Liver (tissue), 8 donors: ENCODE measurements at regions not wholly inside any gene's neighbourhood (a gene's known extent, or its start where the extent isn't known, plus 50 kb on each side); places are given as distances from the start of the nearest gene placed in this dataset.

Source experiments
- DNase-seq: peaks from one replicate; pipeline ENCODE4 v3.0.0-alpha.2; 2017; ENCODE audit warnings: low spot score
- H3K27ac ChIP-seq, 2 donors: one replicate each; pipeline ENCODE4 v1.7.0; 2013; ENCODE audit warnings: inconsistent platforms in 2 of 2, low read length in 2 of 2, control low read depth in 1 of 2, low read depth in 1 of 2, mild to moderate bottlenecking in 1 of 2
- H3K27me3 ChIP-seq, 4 donors: one replicate each; pipeline versions ENCODE4 v1.6.1 to v1.7.0; 2013; ENCODE audit warnings: low read length in 3 of 4, inconsistent platforms in 1 of 4, mild to moderate bottlenecking in 1 of 4, moderate library complexity in 1 of 4; ENCODE audit not compliant: control insufficient read depth in 4 of 4, insufficient read depth in 4 of 4
- H3K36me3 ChIP-seq, 4 donors: one replicate each; pipeline versions ENCODE4 v1.6.1 to v1.7.0; 2013; ENCODE audit warnings: low read length in 3 of 4, mild to moderate bottlenecking in 3 of 4, low read depth in 1 of 4, moderate library complexity in 1 of 4; ENCODE audit not compliant: control insufficient read depth in 4 of 4, insufficient read depth in 3 of 4
- H3K4me1 ChIP-seq, 4 donors: one replicate each; pipeline versions ENCODE4 v1.6.1 to v1.7.0; 2013; ENCODE audit warnings: low read length in 3 of 4, mild to moderate bottlenecking in 3 of 4, moderate library complexity in 1 of 4; ENCODE audit not compliant: control insufficient read depth in 4 of 4, insufficient read depth in 4 of 4
- H3K4me3 ChIP-seq, 3 donors: one replicate each; pipeline versions ENCODE4 v1.6.1 to v1.7.0; 2013; ENCODE audit warnings: low read length in 3 of 3, control low read depth in 1 of 3, low read depth in 1 of 3, mild to moderate bottlenecking in 1 of 3
- H3K9ac ChIP-seq, 2 donors: one replicate each; pipeline ENCODE4 v1.7.0; 2013; ENCODE audit warnings: low read length in 2 of 2, mild to moderate bottlenecking in 2 of 2, moderate library complexity in 2 of 2, control low read depth in 1 of 2, low read depth in 1 of 2
- H3K9me3 ChIP-seq, 4 donors: one replicate each; pipeline versions ENCODE4 v1.6.1 to v1.7.0; 2013; ENCODE audit warnings: low read length in 3 of 4; ENCODE audit not compliant: control insufficient read depth in 4 of 4
- EGR1 ChIP-seq, 2 donors: IDR thresholded peaks; 2 replicates each; pipeline ENCODE4 v1.6.1; 2016 to 2018; ENCODE audit warnings: antibody characterized with exemption in 2 of 2, low read depth in 2 of 2
- FOXA1 ChIP-seq: IDR thresholded peaks from 2 replicates; pipeline ENCODE4 v1.6.1; 2016; ENCODE audit warnings: antibody characterized with exemption
- FOXA2 ChIP-seq: IDR thresholded peaks from 2 replicates; pipeline ENCODE4 v1.6.1; 2016; ENCODE audit warnings: antibody characterized with exemption
- GABPA ChIP-seq, 2 donors: IDR thresholded peaks in 1 of 2; conservative IDR thresholded peaks in 1 of 2; 2 replicates each; pipeline ENCODE4 v1.6.1; 2016; ENCODE audit warnings: antibody characterized with exemption in 2 of 2, mild to moderate bottlenecking in 1 of 2, moderate library complexity in 1 of 2
- HNF4A ChIP-seq, 2 donors: conservative IDR thresholded peaks; 2 replicates each; pipeline ENCODE4 v1.6.1; 2016; ENCODE audit warnings: antibody characterized with exemption in 2 of 2, mild to moderate bottlenecking in 2 of 2
- HNF4G ChIP-seq: IDR thresholded peaks from 2 replicates; pipeline ENCODE4 v1.6.1; 2016; ENCODE audit warnings: antibody characterized with exemption
- JUND ChIP-seq, 2 donors: IDR thresholded peaks; 2 replicates each; pipeline ENCODE4 v1.6.1; 2016; ENCODE audit warnings: antibody characterized with exemption in 2 of 2
- NR2F2 ChIP-seq: IDR thresholded peaks from 2 replicates; pipeline ENCODE4 v1.6.1; 2016; ENCODE audit warnings: antibody characterized with exemption
- RAD21 ChIP-seq, 2 donors: IDR thresholded peaks; 2 replicates each; pipeline ENCODE4 v1.6.1; 2016; ENCODE audit warnings: antibody characterized with exemption in 2 of 2, mild to moderate bottlenecking in 2 of 2
- RXRA ChIP-seq, 2 donors: IDR thresholded peaks; 2 replicates each; pipeline ENCODE4 v1.6.1; 2017 to 2018; ENCODE audit warnings: antibody characterized with exemption in 2 of 2, mild to moderate bottlenecking in 1 of 2
- SP1 ChIP-seq: IDR thresholded peaks from 2 replicates; pipeline ENCODE4 v1.6.1; 2018; ENCODE audit warnings: antibody characterized with exemption, mild to moderate bottlenecking
- TAF1 ChIP-seq: conservative IDR thresholded peaks from 2 replicates; pipeline ENCODE4 v1.6.1; 2016; ENCODE audit warnings: antibody characterized with exemption, mild to moderate bottlenecking
- YY1 ChIP-seq: IDR thresholded peaks from 2 replicates; pipeline ENCODE4 v1.6.1; 2016; ENCODE audit warnings: antibody characterized with exemption, mild to moderate bottlenecking
- WGBS: extraction: QIAGEN DNeasy Blood & Tissue Kit; methylation state at CpG from one replicate; pipeline ENCODE4 v1.1.7; 2013; 5-methylcytosine and 5-hydroxymethylcytosine counted together
- TF ChIP-seq, protein P1 (sequence below): IDR thresholded peaks from 2 replicates; pipeline ENCODE4 v1.6.1; 2016; ENCODE audit warnings: antibody characterized with exemption
- TF ChIP-seq, protein P2 (sequence below): fragments of 150-350 bp; IDR thresholded peaks from 2 replicates; pipeline ENCODE4 v1.5.1; 2017; ENCODE audit warnings: improper control_type of control experiment, low read depth, low read length; ENCODE audit not compliant: missing input control
- TF ChIP-seq, protein P3 (sequence below): IDR thresholded peaks from 2 replicates; pipeline ENCODE4 v1.6.1; 2016; ENCODE audit warnings: antibody characterized with exemption, mild to moderate bottlenecking
- TF ChIP-seq, protein P4 (sequence below): IDR thresholded peaks from 2 replicates; pipeline ENCODE4 v1.6.1; 2016; ENCODE audit warnings: antibody characterized with exemption
- TF ChIP-seq, protein P5 (sequence below): IDR thresholded peaks from 2 replicates; pipeline ENCODE4 v1.6.1; 2016; ENCODE audit warnings: antibody characterized with exemption
- donor health status: healthy.
- donor health status: healthy.
- donor health status: healthy.
- donor health status: healthy.
- donor health status: healthy.

DNA sequence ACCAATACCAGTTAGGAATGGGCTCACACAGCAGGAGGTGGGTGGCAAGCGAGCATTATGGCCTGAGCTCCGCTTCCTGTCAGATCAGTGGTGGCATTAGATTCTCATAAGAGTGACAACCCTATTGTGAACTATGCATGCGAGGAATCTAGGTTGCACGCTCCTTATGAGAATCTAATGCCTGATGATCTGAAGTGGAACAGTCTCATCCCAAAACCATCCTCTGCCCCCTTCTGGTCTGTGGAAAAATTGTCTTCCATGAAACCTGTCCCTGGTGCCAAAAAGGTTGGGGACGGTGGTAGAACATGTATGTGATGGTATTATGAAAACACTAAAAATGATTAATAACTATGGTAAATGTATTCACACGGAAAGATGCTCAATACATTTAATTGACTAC lies 99.7 kb upstream of the HIVEP1 start:
- WGBS, result 90% methylated on average over 6 of the region's 6 CpGs
- no peaks in the 10 kb centered on the region for H3K9me3 ChIP-seq
- no peak overlapping the region for H3K4me3 ChIP-seq
- H3K9ac ChIP-seq, result no peak overlapping the region
- no peaks in the 10 kb centered on the region for H3K36me3 ChIP-seq
- no peak overlapping the region for H3K27ac ChIP-seq
- DNase-seq, result no peak
- H3K4me1 ChIP-seq, result no peaks in the 10 kb centered on the region
- no peaks in the 10 kb centered on the region for H3K27me3 ChIP-seq
- peak; percentile 33 to 70 for TF ChIP-seq RAD21 (IDR thresholded peaks at IDR 0.05)
- TF ChIP-seq FOXA2, result no peak

DNA sequence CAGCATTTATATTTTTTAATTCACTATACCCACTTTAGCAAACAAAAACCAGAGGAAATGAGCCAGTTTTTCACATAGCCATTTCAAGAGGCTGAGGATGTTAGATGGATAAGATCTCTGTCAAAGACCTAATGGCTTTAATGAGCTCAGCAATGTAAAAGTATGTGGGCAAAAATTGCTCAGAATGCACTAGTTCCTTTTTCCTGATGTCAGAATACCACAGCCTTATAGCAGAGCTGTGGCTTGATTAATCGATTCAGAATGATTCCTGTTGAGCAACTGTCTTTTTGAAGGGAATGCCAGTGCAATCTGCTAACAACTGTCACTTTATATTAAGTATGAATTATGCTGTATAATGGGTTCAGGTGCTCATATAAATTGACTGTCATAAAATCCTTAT lies 100.6 kb upstream of the HIVEP1 start:
- no peak overlapping the region for H3K4me3 ChIP-seq
- no peak overlapping the region for H3K9ac ChIP-seq
- TF ChIP-seq JUND (IDR thresholded peaks at IDR 0.05), result no peak
- TF ChIP-seq FOXA2, result no peak
- TF ChIP-seq GABPA (IDR thresholded peaks at IDR 0.05 in 1 of 2, conservative IDR thresholded peaks at IDR 0.05 in 1 of 2), result no peak
- no peak for TF ChIP-seq TAF1
- no peak for DNase-seq
- no peak overlapping the region for H3K27ac ChIP-seq
- no peaks in the 10 kb centered on the region for H3K4me1 ChIP-seq
- no peaks in the 10 kb centered on the region for H3K27me3 ChIP-seq
- H3K36me3 ChIP-seq, result no peaks in the 10 kb centered on the region
- H3K9me3 ChIP-seq, result no peaks in the 10 kb centered on the region
- WGBS, result 79% methylated on average over 1 of the region's 1 CpG

DNA sequence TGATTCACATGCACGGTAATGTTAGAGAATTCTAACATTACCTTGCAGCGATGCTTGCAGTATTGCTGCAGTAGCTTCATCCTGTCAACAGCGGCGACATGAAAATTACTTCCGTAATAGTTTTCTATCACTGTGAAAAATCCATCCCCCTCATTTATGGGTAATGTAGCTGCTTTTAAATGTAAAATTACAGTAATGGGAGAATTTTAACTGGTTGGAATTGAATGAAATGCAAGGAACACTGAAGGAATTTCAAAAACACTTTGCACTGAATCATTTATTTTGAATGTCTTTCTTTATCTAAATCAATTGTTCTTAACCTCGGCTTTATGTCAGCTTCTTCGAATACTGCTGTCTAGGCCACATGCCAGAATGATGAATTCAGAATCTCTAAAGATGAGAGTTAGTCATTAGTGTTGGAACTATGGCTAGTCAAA lies 102.4 kb upstream of the HIVEP1 start:
- H3K27me3 ChIP-seq, result no peaks in the 10 kb centered on the region
- no peaks in the 10 kb centered on the region for H3K4me1 ChIP-seq
- no peak overlapping the region for H3K27ac ChIP-seq
- no peak overlapping the region for H3K4me3 ChIP-seq
- TF ChIP-seq TAF1 (no peak), EGR1 (IDR thresholded peaks at IDR 0.05; ENCODE audit: low read depth in 2 of 2) (no peak), HNF4G (no peak), NR2F2 (no peak), RXRA (IDR thresholded peaks at IDR 0.05) (no peak), RAD21 (IDR thresholded peaks at IDR 0.05) (no peak), GABPA (IDR thresholded peaks at IDR 0.05 in 1 of 2, conservative IDR thresholded peaks at IDR 0.05 in 1 of 2) (no peak), SP1 (no peak), FOXA2 (no peak), FOXA1 (no peak), JUND (IDR thresholded peaks at IDR 0.05) (no peak), HNF4A (conservative IDR thresholded peaks at IDR 0.05) (no peak), YY1 (no peak)
- TF ChIP-seq, protein P1, sequence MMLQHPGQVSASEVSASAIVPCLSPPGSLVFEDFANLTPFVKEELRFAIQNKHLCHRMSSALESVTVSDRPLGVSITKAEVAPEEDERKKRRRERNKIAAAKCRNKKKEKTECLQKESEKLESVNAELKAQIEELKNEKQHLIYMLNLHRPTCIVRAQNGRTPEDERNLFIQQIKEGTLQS, result no peak
- TF ChIP-seq, protein P2, sequence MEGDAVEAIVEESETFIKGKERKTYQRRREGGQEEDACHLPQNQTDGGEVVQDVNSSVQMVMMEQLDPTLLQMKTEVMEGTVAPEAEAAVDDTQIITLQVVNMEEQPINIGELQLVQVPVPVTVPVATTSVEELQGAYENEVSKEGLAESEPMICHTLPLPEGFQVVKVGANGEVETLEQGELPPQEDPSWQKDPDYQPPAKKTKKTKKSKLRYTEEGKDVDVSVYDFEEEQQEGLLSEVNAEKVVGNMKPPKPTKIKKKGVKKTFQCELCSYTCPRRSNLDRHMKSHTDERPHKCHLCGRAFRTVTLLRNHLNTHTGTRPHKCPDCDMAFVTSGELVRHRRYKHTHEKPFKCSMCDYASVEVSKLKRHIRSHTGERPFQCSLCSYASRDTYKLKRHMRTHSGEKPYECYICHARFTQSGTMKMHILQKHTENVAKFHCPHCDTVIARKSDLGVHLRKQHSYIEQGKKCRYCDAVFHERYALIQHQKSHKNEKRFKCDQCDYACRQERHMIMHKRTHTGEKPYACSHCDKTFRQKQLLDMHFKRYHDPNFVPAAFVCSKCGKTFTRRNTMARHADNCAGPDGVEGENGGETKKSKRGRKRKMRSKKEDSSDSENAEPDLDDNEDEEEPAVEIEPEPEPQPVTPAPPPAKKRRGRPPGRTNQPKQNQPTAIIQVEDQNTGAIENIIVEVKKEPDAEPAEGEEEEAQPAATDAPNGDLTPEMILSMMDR, result no peak
- TF ChIP-seq, protein P3, sequence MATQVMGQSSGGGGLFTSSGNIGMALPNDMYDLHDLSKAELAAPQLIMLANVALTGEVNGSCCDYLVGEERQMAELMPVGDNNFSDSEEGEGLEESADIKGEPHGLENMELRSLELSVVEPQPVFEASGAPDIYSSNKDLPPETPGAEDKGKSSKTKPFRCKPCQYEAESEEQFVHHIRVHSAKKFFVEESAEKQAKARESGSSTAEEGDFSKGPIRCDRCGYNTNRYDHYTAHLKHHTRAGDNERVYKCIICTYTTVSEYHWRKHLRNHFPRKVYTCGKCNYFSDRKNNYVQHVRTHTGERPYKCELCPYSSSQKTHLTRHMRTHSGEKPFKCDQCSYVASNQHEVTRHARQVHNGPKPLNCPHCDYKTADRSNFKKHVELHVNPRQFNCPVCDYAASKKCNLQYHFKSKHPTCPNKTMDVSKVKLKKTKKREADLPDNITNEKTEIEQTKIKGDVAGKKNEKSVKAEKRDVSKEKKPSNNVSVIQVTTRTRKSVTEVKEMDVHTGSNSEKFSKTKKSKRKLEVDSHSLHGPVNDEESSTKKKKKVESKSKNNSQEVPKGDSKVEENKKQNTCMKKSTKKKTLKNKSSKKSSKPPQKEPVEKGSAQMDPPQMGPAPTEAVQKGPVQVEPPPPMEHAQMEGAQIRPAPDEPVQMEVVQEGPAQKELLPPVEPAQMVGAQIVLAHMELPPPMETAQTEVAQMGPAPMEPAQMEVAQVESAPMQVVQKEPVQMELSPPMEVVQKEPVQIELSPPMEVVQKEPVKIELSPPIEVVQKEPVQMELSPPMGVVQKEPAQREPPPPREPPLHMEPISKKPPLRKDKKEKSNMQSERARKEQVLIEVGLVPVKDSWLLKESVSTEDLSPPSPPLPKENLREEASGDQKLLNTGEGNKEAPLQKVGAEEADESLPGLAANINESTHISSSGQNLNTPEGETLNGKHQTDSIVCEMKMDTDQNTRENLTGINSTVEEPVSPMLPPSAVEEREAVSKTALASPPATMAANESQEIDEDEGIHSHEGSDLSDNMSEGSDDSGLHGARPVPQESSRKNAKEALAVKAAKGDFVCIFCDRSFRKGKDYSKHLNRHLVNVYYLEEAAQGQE, result no peak
- TF ChIP-seq, protein P4, sequence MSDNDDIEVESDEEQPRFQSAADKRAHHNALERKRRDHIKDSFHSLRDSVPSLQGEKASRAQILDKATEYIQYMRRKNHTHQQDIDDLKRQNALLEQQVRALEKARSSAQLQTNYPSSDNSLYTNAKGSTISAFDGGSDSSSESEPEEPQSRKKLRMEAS, result no peak
- TF ChIP-seq, protein P5, sequence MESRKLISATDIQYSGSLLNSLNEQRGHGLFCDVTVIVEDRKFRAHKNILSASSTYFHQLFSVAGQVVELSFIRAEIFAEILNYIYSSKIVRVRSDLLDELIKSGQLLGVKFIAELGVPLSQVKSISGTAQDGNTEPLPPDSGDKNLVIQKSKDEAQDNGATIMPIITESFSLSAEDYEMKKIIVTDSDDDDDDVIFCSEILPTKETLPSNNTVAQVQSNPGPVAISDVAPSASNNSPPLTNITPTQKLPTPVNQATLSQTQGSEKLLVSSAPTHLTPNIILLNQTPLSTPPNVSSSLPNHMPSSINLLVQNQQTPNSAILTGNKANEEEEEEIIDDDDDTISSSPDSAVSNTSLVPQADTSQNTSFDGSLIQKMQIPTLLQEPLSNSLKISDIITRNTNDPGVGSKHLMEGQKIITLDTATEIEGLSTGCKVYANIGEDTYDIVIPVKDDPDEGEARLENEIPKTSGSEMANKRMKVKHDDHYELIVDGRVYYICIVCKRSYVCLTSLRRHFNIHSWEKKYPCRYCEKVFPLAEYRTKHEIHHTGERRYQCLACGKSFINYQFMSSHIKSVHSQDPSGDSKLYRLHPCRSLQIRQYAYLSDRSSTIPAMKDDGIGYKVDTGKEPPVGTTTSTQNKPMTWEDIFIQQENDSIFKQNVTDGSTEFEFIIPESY, result no peak
- DNase-seq, result no peak
- H3K36me3 ChIP-seq, result no peaks in the 10 kb centered on the region
- no peaks in the 10 kb centered on the region for H3K9me3 ChIP-seq
- 91% methylated on average over 7 of the region's 7 CpGs for WGBS
- no peak overlapping the region for H3K9ac ChIP-seq
